Muscle of arm (tissue), 1 donor: ENCODE measurements at regions not wholly inside any gene's neighbourhood (a gene's known extent, or its start where the extent isn't known, plus 50 kb on each side); places are given as distances from the start of the nearest gene placed in this dataset.
"Not testable (repeated sequence)": the region's sequence is repeated elsewhere in the genome, so short reads cannot be mapped to it uniquely, and the experiment has no call there.

Experiments used
- DNase-seq: peaks from one replicate; pipeline ENCODE4 v3.0.0-alpha.2; 2013

GRCh38 chr6:168852376-168852884 is 401.2 kb downstream of the THBS2 start:
- no peak for DNase-seq

- DNase-seq, result peak; percentile 20
Measured at GRCh38 chr6:168851460-168852375, 401.9 kb downstream of the THBS2 start.

- DNase-seq, result not testable (repeated sequence)
Measured at GRCh38 chr6:168850027-168850736, 403.5 kb downstream of the THBS2 start.

- DNase-seq, result no peak
Measured at GRCh38 chr6:168849459-168849858, 404.2 kb downstream of the THBS2 start.

- no peak for DNase-seq
Measured at GRCh38 chr6:168848797-168849196, 404.8 kb downstream of the THBS2 start.

GRCh38 chr6:168844821-168845609 is 404.0 kb downstream of the SMOC2 start:
- DNase-seq, result no peak

GRCh38 chr6:168842632-168843212 is 401.7 kb downstream of the SMOC2 start:
- DNase-seq, result not testable (repeated sequence)

- no peak for DNase-seq
Measured at GRCh38 chr6:168841609-168842278, 400.8 kb downstream of the SMOC2 start.

GRCh38 chr6:168840932-168841331 is 399.9 kb downstream of the SMOC2 start:
- not testable (repeated sequence) for DNase-seq

GRCh38 chr6:168840299-168840698 is 399.3 kb downstream of the SMOC2 start:
- DNase-seq, result not testable (repeated sequence)

GRCh38 chr6:168838037-168838399 is 397.0 kb downstream of the SMOC2 start:
- DNase-seq, result no peak

GRCh38 chr6:168837254-168838036 is 396.5 kb downstream of the SMOC2 start:
- DNase-seq, result no peak

- DNase-seq, result no peak
Measured at GRCh38 chr6:168835991-168836390, 395.0 kb downstream of the SMOC2 start.

GRCh38 chr6:168834801-168835200 is 393.8 kb downstream of the SMOC2 start:
- no peak for DNase-seq

- no peak for DNase-seq
Measured at GRCh38 chr6:168834042-168834587, 393.1 kb downstream of the SMOC2 start.

- no peak for DNase-seq
Measured at GRCh38 chr6:168828800-168829199, 387.8 kb downstream of the SMOC2 start.

GRCh38 chr6:168828035-168828434 is 387.1 kb downstream of the SMOC2 start:
- DNase-seq, result no peak

GRCh38 chr6:168827586-168827871 is 386.5 kb downstream of the SMOC2 start:
- DNase-seq, result no peak

- no peak for DNase-seq
Measured at GRCh38 chr6:168826726-168827585, 386.0 kb downstream of the SMOC2 start.
